ENCODE measurements at regions not wholly inside any gene's neighbourhood (a gene's known extent, or its start where the extent isn't known, plus 50 kb on each side); places are given as distances from the start of the nearest gene placed in this dataset.

- no peak for TF ChIP-seq CTCF (IDR thresholded peaks at IDR 0.05; ENCODE audit: low read depth, low read length)
- no peak for TF ChIP-seq POLR2A (IDR thresholded peaks at IDR 0.05; ENCODE audit: extremely low read depth, insufficient read length)
- no peak for TF ChIP-seq MAX (IDR thresholded peaks at IDR 0.05; ENCODE audit: low read depth, low read length)
These were observed 102.9 kb upstream of the PPP1R26 start for GRCh38 chr9:135376511-135377265.

All from NB4 (cell line).